ENCODE measurements at regions not wholly inside any gene's neighbourhood (a gene's known extent, or its start where the extent isn't known, plus 50 kb on each side); places are given as distances from the start of the nearest gene placed in this dataset.

DNA sequence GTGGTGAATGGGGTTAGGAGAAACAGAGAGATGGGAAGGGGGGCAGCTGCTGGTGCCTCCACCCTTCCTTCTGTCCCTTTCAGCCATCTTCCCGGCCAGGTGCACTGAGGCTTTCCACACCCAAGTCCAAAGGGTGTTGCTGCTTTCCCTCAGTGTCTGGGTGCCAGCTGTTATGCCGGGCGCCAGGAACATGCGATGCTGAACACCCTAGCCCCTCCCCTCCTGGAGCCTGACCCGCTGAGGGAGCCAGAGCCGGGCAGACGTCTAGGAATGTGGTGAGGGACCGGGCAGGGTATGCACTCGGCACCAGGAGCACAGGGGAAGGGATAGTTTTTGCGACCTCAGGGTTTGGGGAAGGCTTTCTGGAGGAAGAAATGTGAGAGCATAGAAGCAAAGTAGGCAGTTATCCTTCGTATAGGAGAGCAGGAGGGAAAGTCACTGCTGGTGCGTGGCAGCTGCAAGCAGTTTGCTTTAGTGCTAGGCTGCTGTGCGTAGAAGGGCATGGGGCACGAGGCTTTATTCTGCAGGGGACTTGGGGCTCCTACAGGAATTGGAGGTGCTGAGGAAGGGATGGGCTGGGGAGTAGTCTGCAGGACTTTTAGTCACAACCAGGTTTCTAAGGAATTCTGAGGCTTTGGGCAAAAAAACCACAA is 147.7 kb downstream of the TSN start:
- Histone ChIP-seq H3K4me3 (ENCODE audit: low read depth, low read length) (no peak overlapping the region), H3K27ac (ENCODE audit: low read depth, low read length) (no peak overlapping the region), H3K4me1 (ENCODE audit: control insufficient read depth, insufficient read depth, low read length) (peaks cover 18% of the 10 kb centered on the region), H3K27me3 (ENCODE audit: control insufficient read depth, insufficient read depth, low read length) (no peaks in the 10 kb centered on the region), H3K9me3 (ENCODE audit: control insufficient read depth, insufficient read depth, low read length) (no peaks in the 10 kb centered on the region), H3K36me3 (ENCODE audit: control insufficient read depth, insufficient read depth, low read length) (no peaks in the 10 kb centered on the region)
- WGBS (ENCODE audit: insufficient coverage): 59% methylated on average over 13 of the region's 14 CpGs
- no peak for DNase-seq (ENCODE audit: low read depth in 4 of 6, low spot score in 6 of 6)

DNA sequence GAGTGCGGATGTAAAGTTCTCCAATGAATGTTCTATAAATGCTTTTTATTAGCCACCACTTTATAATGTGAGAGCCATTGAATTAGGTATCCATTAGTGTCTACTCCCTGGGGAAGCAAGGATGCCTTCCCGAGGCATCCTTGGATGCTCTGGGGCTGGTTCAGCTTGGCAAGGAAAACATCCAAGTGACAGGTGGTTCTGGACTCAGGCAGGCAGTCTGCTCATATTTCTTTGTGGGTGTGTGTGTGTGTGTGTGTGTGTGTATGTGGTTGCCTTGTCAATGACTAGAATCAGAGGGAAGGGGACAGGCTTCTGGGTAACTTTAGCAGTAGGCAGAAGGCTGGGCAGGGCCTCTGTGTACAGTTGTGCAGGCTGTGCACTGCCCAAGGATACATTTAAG is 149.2 kb downstream of the TSN start:
- Histone ChIP-seq H3K27me3 (ENCODE audit: control insufficient read depth, insufficient read depth, low read length) (no peaks in the 10 kb centered on the region), H3K4me3 (ENCODE audit: low read depth, low read length) (no peak overlapping the region), H3K36me3 (ENCODE audit: control insufficient read depth, insufficient read depth, low read length) (no peaks in the 10 kb centered on the region), H3K4me1 (ENCODE audit: control insufficient read depth, insufficient read depth, low read length) (peaks cover 23% of the 10 kb centered on the region), H3K9me3 (ENCODE audit: control insufficient read depth, insufficient read depth, low read length) (no peaks in the 10 kb centered on the region), H3K27ac (ENCODE audit: low read depth, low read length) (no peak overlapping the region)
- 70% methylated on average over 1 of the region's 2 CpGs for WGBS (ENCODE audit: insufficient coverage)
- DNase-seq (ENCODE audit: low read depth in 4 of 6, low spot score in 6 of 6): no peak

DNA sequence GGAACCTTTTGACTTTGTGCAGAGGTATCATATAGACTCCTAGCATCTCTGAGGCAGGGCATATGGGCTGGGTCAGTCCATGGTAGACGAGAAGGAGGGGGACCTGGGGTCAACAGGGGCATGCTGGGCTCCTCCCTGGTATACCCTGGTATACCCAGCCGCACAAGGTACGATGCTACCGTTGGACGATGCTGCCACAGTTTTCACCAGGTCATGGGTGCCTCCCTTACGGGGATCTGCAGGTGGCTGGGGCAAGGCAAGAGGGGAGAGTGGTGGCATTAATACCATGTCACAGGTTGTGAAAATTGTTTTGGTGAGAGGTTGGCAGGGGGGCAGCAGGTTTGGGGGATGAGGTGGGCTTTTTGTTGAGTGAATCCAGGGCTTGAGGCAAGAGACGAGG is 149.8 kb downstream of the TSN start:
- Histone ChIP-seq H3K27ac (ENCODE audit: low read depth, low read length) (no peak overlapping the region), H3K36me3 (ENCODE audit: control insufficient read depth, insufficient read depth, low read length) (no peaks in the 10 kb centered on the region), H3K9me3 (ENCODE audit: control insufficient read depth, insufficient read depth, low read length) (no peaks in the 10 kb centered on the region), H3K27me3 (ENCODE audit: control insufficient read depth, insufficient read depth, low read length) (no peaks in the 10 kb centered on the region), H3K4me1 (ENCODE audit: control insufficient read depth, insufficient read depth, low read length) (peaks cover 23% of the 10 kb centered on the region), H3K4me3 (ENCODE audit: low read depth, low read length) (no peak overlapping the region)
- DNase-seq (ENCODE audit: low read depth in 4 of 6, low spot score in 6 of 6): no peak
- WGBS (ENCODE audit: insufficient coverage): 100% methylated on average over 7 of the region's 7 CpGs

DNA sequence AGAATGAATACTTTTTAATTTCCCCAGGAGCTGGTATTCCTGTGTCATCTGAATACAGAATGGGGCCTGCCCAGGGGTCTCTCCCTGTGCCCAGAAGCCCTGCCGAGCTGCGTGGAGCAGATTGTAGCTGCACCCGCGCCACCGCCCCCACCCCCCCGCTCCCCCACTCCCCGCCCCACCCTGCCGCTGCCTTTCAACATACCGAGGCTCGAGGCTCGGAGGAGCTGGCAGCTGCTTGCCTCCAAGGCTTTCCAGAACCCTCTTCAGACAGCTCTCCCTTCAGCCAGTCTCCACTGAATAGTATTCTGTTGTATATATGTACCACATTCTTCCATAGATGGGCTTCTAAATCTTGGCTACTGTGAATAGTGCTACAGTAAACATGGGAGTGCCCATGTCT is 150.7 kb downstream of the TSN start:
- DNase-seq (ENCODE audit: low read depth in 4 of 6, low spot score in 6 of 6): no peak
- peaks cover 23% of the 10 kb centered on the region for H3K4me1 ChIP-seq (ENCODE audit: control insufficient read depth, insufficient read depth, low read length)
- no peaks in the 10 kb centered on the region for H3K36me3 ChIP-seq (ENCODE audit: control insufficient read depth, insufficient read depth, low read length)
- H3K27me3 ChIP-seq (ENCODE audit: control insufficient read depth, insufficient read depth, low read length): no peaks in the 10 kb centered on the region
- no CpG with 5 or more reads among the region's 11 CpGs for WGBS (ENCODE audit: insufficient coverage)
- H3K9me3 ChIP-seq (ENCODE audit: control insufficient read depth, insufficient read depth, low read length): no peaks in the 10 kb centered on the region
- no peak overlapping the region for H3K27ac ChIP-seq (ENCODE audit: low read depth, low read length)
- H3K4me3 ChIP-seq (ENCODE audit: low read depth, low read length): no peak overlapping the region

DNA sequence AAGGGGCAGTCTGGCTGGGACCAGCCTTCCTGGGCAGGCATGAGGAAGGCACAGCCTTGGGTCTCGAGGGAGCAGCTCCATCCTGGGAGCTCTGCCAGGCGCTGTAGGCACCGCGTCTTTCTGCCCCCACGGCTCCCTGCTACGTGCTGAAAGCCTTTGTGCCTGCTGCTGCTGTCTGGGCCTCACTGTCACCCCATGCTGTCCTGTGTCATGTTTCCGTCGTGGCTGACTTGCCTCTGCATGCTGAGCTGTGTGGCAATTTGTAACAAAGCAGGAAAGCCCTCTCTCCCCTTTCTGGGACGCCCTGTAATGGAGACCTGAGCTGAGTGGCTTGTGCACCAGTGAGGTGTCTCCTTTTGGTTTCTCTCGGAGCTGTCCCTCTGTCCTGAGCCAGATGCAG is 152.5 kb downstream of the TSN start:
- H3K4me1 ChIP-seq (ENCODE audit: control insufficient read depth, insufficient read depth, low read length): peaks cover 14% of the 10 kb centered on the region
- H3K9me3 ChIP-seq (ENCODE audit: control insufficient read depth, insufficient read depth, low read length): no peaks in the 10 kb centered on the region
- 15% methylated on average over 9 of the region's 10 CpGs for WGBS (ENCODE audit: insufficient coverage)
- DNase-seq (ENCODE audit: low read depth in 4 of 6, low spot score in 6 of 6): peak in 3 of 6 donors; percentile 11 to 68 (median 33)
- no peaks in the 10 kb centered on the region for H3K27me3 ChIP-seq (ENCODE audit: control insufficient read depth, insufficient read depth, low read length)
- H3K27ac ChIP-seq (ENCODE audit: low read depth, low read length): no peak overlapping the region
- H3K4me3 ChIP-seq (ENCODE audit: low read depth, low read length): no peak overlapping the region
- H3K36me3 ChIP-seq (ENCODE audit: control insufficient read depth, insufficient read depth, low read length): no peaks in the 10 kb centered on the region

DNA sequence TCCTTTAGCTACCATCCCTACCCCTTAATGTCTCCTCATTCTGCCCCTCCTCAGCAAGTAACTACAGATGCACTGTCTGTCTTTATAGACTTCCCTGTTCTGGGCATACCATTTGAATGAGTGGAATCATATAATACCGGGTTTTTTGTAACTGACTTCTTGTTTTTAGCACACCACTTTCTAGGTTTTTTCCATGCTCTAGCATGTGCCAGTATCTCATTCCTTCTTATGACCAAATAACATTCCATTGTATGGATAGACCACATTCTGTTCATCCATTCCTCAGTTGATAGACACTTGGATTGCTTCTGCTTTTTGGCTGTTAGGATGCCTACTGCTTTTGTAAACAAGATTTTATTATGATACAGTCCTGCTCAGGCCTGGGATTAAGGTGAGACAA is 154.7 kb downstream of the TSN start:
- Histone ChIP-seq H3K4me3 (ENCODE audit: low read depth, low read length) (no peak overlapping the region), H3K9me3 (ENCODE audit: control insufficient read depth, insufficient read depth, low read length) (no peaks in the 10 kb centered on the region), H3K27me3 (ENCODE audit: control insufficient read depth, insufficient read depth, low read length) (no peaks in the 10 kb centered on the region), H3K4me1 (ENCODE audit: control insufficient read depth, insufficient read depth, low read length) (peaks cover 13% of the 10 kb centered on the region), H3K36me3 (ENCODE audit: control insufficient read depth, insufficient read depth, low read length) (no peaks in the 10 kb centered on the region), H3K27ac (ENCODE audit: low read depth, low read length) (no peak overlapping the region)
- DNase-seq (ENCODE audit: low read depth in 4 of 6, low spot score in 6 of 6): no peak
- 100% methylated on average over 1 of the region's 1 CpG for WGBS (ENCODE audit: insufficient coverage)

DNA sequence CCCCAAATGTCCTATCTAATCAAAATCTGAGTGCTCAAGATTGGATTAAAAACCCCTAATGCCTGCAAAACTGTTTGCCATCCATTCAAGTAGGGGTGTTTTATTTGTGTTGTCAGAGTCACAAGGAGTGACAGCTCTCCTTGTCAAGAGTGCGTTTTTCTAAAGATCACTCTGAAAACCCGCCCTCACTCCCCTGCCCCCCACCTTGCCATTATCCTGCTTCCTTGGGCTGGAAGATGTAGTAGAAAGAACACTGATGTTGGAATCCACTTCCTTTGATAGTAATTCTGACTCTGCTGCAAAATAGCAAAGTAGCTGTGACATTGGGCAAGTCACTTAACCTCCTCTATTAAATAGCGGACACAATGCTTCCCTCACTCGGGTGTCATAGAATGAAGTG is 155.6 kb downstream of the TSN start:
- H3K27me3 ChIP-seq (ENCODE audit: control insufficient read depth, insufficient read depth, low read length): no peaks in the 10 kb centered on the region
- WGBS (ENCODE audit: insufficient coverage): no CpG with 5 or more reads among the region's 4 CpGs
- no peaks in the 10 kb centered on the region for H3K36me3 ChIP-seq (ENCODE audit: control insufficient read depth, insufficient read depth, low read length)
- H3K4me1 ChIP-seq (ENCODE audit: control insufficient read depth, insufficient read depth, low read length): peaks cover 13% of the 10 kb centered on the region
- H3K9me3 ChIP-seq (ENCODE audit: control insufficient read depth, insufficient read depth, low read length): no peaks in the 10 kb centered on the region
- no peak overlapping the region for H3K4me3 ChIP-seq (ENCODE audit: low read depth, low read length)
- H3K27ac ChIP-seq (ENCODE audit: low read depth, low read length): no peak overlapping the region
- no peak for DNase-seq (ENCODE audit: low read depth in 4 of 6, low spot score in 6 of 6)

DNA sequence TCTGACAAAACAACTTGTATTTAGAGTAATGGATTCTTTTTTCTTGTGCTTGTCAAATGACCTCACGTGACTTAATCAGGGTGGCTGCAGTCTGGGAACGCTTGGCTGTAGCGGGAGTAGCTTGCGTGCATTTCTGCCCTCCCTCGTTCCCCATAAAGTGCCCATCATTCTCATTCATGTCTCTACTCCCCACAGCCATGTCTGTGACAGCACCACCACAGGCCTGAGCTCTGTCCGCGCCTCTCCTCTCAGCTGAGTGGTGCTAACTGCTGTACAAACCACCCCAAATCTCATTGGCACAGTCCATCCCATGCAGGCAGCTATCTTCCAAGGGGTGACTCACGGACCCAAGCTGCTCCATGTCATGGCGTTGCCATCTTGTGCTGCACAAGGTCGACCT is 161.7 kb downstream of the TSN start:
- Histone ChIP-seq H3K27me3 (ENCODE audit: control insufficient read depth, insufficient read depth, low read length) (no peaks in the 10 kb centered on the region), H3K4me1 (ENCODE audit: control insufficient read depth, insufficient read depth, low read length) (no peaks in the 10 kb centered on the region), H3K4me3 (ENCODE audit: low read depth, low read length) (no peak overlapping the region), H3K9me3 (ENCODE audit: control insufficient read depth, insufficient read depth, low read length) (no peaks in the 10 kb centered on the region), H3K27ac (ENCODE audit: low read depth, low read length) (no peak overlapping the region), H3K36me3 (ENCODE audit: control insufficient read depth, insufficient read depth, low read length) (no peaks in the 10 kb centered on the region)
- no peak for DNase-seq (ENCODE audit: low read depth in 4 of 6, low spot score in 6 of 6)
- WGBS (ENCODE audit: insufficient coverage): 91% methylated on average over 10 of the region's 10 CpGs

DNA sequence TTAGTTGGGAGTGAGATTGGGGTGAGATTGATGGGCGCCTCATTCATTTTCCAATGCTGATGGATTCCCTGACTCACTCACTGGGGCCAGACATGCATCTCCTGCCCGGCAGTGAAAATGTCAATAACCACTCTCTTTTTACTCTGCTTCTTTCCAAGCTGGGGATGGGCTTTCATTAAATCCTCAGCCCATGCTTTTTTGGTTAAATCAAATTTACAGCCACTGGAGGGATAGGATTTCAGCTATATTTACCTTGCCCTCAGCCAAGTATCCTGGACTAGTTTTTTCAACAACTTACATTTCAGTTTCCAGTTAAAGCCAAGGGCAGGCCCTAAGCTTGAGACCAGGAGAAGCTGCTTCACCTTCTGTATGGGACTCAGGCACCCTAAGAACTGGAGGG is 162.8 kb downstream of the TSN start:
- Histone ChIP-seq H3K27ac (ENCODE audit: low read depth, low read length) (no peak overlapping the region), H3K9me3 (ENCODE audit: control insufficient read depth, insufficient read depth, low read length) (no peaks in the 10 kb centered on the region), H3K27me3 (ENCODE audit: control insufficient read depth, insufficient read depth, low read length) (no peaks in the 10 kb centered on the region), H3K4me3 (ENCODE audit: low read depth, low read length) (no peak overlapping the region), H3K4me1 (ENCODE audit: control insufficient read depth, insufficient read depth, low read length) (no peaks in the 10 kb centered on the region), H3K36me3 (ENCODE audit: control insufficient read depth, insufficient read depth, low read length) (no peaks in the 10 kb centered on the region)
- 81% methylated on average over 2 of the region's 2 CpGs for WGBS (ENCODE audit: insufficient coverage)
- no peak for DNase-seq (ENCODE audit: low read depth in 4 of 6, low spot score in 6 of 6)

DNA sequence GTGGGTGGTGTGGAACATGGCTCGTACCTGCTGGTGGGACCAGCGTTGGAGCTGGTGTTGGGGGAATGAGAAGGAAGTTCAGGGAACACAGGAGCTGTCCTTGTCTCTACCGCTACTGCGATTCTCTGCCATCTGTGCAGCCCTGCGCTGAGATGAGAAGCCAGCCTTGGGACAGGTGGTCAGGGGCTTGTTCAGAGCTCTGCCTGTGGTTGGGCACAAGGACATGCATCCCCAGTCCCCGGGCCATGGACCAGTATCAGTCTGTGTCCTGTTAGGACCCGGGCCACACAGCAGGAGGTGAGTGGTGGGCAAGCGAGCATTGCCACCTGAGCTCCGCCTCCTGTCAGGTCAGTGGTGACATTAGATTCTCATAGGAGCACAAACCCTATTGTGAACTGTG is 164.4 kb downstream of the TSN start:
- H3K4me1 ChIP-seq (ENCODE audit: control insufficient read depth, insufficient read depth, low read length): no peaks in the 10 kb centered on the region
- DNase-seq (ENCODE audit: low read depth in 4 of 6, low spot score in 6 of 6): no peak
- no peaks in the 10 kb centered on the region for H3K36me3 ChIP-seq (ENCODE audit: control insufficient read depth, insufficient read depth, low read length)
- no peaks in the 10 kb centered on the region for H3K27me3 ChIP-seq (ENCODE audit: control insufficient read depth, insufficient read depth, low read length)
- H3K27ac ChIP-seq (ENCODE audit: low read depth, low read length): no peak overlapping the region
- 97% methylated on average over 9 of the region's 9 CpGs for whole genome bisulfite sequencing (ENCODE audit: insufficient coverage)
- H3K9me3 ChIP-seq (ENCODE audit: control insufficient read depth, insufficient read depth, low read length): no peaks in the 10 kb centered on the region
- no peak overlapping the region for H3K4me3 ChIP-seq (ENCODE audit: low read depth, low read length)

Data from spinal cord (tissue), 9 donors.